BE2C (cell line): ENCODE measurements at regions not wholly inside any gene's neighbourhood (a gene's known extent, or its start where the extent isn't known, plus 50 kb on each side); places are given as distances from the start of the nearest gene placed in this dataset.

ENCODE experiments used
- DNase-seq: peaks from one replicate; pipeline ENCODE4 v3.0.0-alpha.2; 2020
- H3K27me3 ChIP-seq: fragments of 250-450 bp; sonication (Bioruptor Pico); 2 replicates; pipeline ENCODE4 v1.5.1; 2020; ENCODE audit warnings: mild to moderate bottlenecking
- H3K36me3 ChIP-seq: fragments of 250-450 bp; sonication (Bioruptor Pico); 2 replicates; pipeline ENCODE4 v1.5.1; 2020; ENCODE audit warnings: mild to moderate bottlenecking
- H3K4me1 ChIP-seq: fragments of 250-450 bp; sonication (Bioruptor Pico); 2 replicates; pipeline ENCODE4 v1.5.1; 2020
- H3K4me3 ChIP-seq: 2 replicates; pipeline ENCODE4 v1.5.1; 2011; ENCODE audit warnings: low read depth, low read length
- H3K9me3 ChIP-seq: fragments of 250-450 bp; sonication (Bioruptor Pico); 2 replicates; pipeline ENCODE4 v1.5.1; 2020
- TF ChIP-seq, protein P1 (sequence below): IDR thresholded peaks from 2 replicates; pipeline ENCODE4 v1.5.1; 2012; ENCODE audit warnings: mild to moderate bottlenecking, low read depth, low read length

DNA sequence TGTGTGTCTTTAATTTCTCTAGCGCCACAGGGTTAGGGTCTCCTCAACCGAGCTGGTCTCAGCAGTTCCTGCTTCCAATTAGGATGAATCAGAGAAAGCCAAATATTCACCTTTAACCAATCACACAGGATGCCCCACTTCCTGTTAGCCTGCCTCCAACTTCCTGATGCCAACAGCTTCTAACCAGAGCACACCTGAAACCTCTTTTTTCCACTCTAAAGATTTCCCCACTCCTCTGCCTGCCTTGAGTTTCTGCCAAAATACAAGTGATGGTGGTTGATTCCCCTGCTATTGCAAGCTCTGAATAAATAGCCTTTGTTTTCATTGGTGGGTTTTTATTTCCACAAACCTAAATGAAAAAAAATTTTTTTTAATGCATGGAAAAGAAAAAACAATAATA, 144.7 kb upstream of the UST start:
- H3K4me1 ChIP-seq = no peaks in the 10 kb centered on the region
- H3K27me3 ChIP-seq = no peaks in the 10 kb centered on the region
- DNase-seq = no peak
- H3K4me3 ChIP-seq = no peak overlapping the region
- H3K9me3 ChIP-seq = no peaks in the 10 kb centered on the region
- no peaks in the 10 kb centered on the region for H3K36me3 ChIP-seq
- TF ChIP-seq, protein P1, sequence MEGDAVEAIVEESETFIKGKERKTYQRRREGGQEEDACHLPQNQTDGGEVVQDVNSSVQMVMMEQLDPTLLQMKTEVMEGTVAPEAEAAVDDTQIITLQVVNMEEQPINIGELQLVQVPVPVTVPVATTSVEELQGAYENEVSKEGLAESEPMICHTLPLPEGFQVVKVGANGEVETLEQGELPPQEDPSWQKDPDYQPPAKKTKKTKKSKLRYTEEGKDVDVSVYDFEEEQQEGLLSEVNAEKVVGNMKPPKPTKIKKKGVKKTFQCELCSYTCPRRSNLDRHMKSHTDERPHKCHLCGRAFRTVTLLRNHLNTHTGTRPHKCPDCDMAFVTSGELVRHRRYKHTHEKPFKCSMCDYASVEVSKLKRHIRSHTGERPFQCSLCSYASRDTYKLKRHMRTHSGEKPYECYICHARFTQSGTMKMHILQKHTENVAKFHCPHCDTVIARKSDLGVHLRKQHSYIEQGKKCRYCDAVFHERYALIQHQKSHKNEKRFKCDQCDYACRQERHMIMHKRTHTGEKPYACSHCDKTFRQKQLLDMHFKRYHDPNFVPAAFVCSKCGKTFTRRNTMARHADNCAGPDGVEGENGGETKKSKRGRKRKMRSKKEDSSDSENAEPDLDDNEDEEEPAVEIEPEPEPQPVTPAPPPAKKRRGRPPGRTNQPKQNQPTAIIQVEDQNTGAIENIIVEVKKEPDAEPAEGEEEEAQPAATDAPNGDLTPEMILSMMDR = no peak

DNA sequence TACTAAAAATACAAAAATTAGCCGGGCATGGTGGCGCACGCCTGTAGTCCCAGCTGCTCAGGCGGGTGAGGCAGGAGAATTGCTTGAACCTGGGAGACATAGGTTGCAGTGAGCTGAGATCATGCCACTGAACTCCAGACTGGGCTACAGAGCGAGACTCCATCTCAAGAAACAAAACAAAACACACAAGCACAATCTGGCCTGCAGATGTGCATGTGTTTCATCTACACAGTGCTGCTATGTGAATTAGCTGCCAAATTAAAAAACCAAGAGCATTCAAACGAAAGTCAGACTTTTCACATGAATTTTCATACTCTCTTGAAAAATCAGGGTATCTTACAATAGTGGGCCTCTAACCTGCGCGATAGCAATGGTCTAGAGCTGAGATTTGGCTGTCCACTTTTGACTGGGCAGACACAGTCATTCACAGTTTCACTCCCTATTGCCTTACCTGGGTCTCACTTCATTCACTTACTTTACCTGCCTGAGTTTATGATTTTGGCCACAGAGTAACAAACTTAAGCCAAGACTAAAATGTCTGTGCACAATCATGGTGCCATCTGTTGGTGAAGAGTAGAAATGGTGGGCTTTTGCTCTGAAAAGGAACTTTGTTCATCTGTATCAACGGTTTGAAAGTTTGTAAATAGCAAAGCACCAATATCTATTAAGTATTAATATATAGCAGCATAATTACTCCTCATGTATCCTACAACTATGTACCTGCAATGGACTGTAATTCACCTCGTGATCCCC, 138.5 kb upstream of the UST start:
- Histone ChIP-seq H3K9me3 (no peaks in the 10 kb centered on the region), H3K27me3 (no peaks in the 10 kb centered on the region), H3K4me1 (no peaks in the 10 kb centered on the region), H3K4me3 (no peak overlapping the region), H3K36me3 (no peaks in the 10 kb centered on the region)
- TF ChIP-seq, protein P1 = peak; percentile 45
- no peak for DNase-seq

GRCh38 chr6:148611213-148611612, 135.6 kb upstream of the UST start:
- TF ChIP-seq, protein P1 = no peak
- no peaks in the 10 kb centered on the region for H3K4me1 ChIP-seq
- DNase-seq = no peak
- no peaks in the 10 kb centered on the region for H3K27me3 ChIP-seq
- H3K36me3 ChIP-seq = no peaks in the 10 kb centered on the region
- H3K9me3 ChIP-seq = no peaks in the 10 kb centered on the region
- H3K4me3 ChIP-seq = no peak overlapping the region

DNA sequence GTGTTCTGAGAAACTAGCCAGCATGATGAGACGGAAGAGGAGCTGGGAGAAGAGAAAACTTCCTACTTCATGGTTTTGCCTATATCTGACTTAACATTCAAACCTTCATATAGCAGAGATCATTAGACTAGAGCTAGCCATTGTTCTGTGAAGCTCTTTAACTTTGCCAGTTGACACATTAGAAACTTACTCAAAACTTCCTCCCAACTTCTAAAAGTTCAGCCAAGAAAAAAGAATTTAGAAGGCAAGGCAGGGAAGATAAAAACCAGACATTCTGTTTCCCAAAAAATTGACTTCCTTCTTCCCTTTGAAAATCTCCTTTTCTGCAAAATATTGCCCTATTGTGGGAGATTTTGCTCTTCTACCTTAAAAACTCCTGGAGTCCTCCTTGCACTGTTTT, 134.8 kb upstream of the UST start:
- TF ChIP-seq, protein P1 = no peak
- Histone ChIP-seq H3K27me3 (no peaks in the 10 kb centered on the region), H3K4me1 (no peaks in the 10 kb centered on the region), H3K36me3 (no peaks in the 10 kb centered on the region), H3K4me3 (no peak overlapping the region), H3K9me3 (no peaks in the 10 kb centered on the region)
- DNase-seq = no peak

DNA sequence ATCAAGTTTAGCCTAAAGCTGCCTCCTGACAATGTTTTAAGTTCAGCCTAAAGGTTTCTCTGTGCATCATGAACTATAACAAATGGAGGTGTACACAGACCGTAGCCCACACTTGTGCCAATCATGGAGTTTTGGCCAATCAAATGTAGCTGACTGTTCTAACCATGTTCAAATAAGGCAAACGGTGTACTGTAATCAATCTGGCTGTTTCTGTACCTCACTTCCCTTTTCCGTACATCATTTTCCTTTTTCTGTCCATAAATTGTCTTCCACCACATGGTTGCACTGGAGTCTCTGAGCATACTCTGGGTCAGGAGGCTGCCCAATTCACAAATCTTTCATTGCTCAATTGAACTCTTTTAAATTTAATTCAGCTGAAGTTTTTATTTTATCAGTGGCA, 132.2 kb upstream of the UST start:
- no peak overlapping the region for H3K4me3 ChIP-seq
- H3K4me1 ChIP-seq = no peaks in the 10 kb centered on the region
- H3K27me3 ChIP-seq = no peaks in the 10 kb centered on the region
- DNase-seq = no peak
- TF ChIP-seq, protein P1 = no peak
- H3K36me3 ChIP-seq = no peaks in the 10 kb centered on the region
- H3K9me3 ChIP-seq = no peaks in the 10 kb centered on the region

DNA sequence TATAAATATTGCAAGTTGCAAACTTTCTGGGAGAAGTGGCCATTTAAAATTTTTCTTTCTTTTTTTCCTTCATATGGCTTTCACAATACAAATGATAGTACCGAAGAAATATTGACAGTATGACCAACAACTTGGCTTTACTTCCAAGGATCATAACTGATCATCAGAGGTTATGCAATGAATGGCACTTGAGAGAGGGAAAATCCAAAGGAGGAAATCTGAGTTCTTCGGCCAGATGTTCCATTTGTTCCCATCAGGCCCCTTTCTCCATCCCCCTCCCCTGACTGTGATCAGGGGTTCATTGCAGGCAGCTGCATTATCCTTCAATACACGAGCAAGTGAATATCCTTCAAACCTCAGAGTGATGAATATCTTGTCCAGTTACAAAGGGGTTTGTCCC, 130.0 kb upstream of the UST start:
- DNase-seq = no peak
- H3K4me1 ChIP-seq = no peaks in the 10 kb centered on the region
- TF ChIP-seq, protein P1 = no peak
- H3K4me3 ChIP-seq = no peak overlapping the region
- H3K36me3 ChIP-seq = no peaks in the 10 kb centered on the region
- H3K27me3 ChIP-seq = no peaks in the 10 kb centered on the region
- H3K9me3 ChIP-seq = no peaks in the 10 kb centered on the region
